MCF 10A (cell line): ENCODE measurements at regions not wholly inside any gene's neighbourhood (a gene's known extent, or its start where the extent isn't known, plus 50 kb on each side); places are given as distances from the start of the nearest gene placed in this dataset.
"Not testable (repeated sequence)": the region's sequence is repeated elsewhere in the genome, so short reads cannot be mapped to it uniquely, and the experiment has no call there.

ENCODE experiments used
- BruUV-seq: library from RNA; stranded (reverse); fragments of 400-500 nt; replicated peaks from 2 replicates; lab custom pipeline; 2021; lab: Mats Ljungman, UMichigan
- CTCF ChIA-PET: fragments of 300-600 bp; sonication (Branson Sonifier 250); formaldehyde crosslinking; extraction: SDS; loops from one replicate; lab custom pipeline; 2021; ENCODE audit warnings: antibody characterized with exemption, inconsistent platforms; lab: Yijun Ruan, JAX
- POLR2A ChIA-PET: fragments of 300-600, 350-650 bp; sonication (Branson Sonifier 250); formaldehyde crosslinking; extraction: SDS; loops from one replicate; lab custom pipeline; 2020; ENCODE audit warnings: antibody characterized with exemption, inconsistent platforms; lab: Yijun Ruan, JAX
- DNase-seq: peaks from one replicate; pipeline ENCODE4 v3.0.0-alpha.2; 2018; ENCODE audit not compliant: unreplicated experiment
- H3K27ac Mint-ChIP-seq: one replicate; pipeline ENCODE4 v1.8.0; 2022; ENCODE audit warnings: mild to moderate bottlenecking, low read depth, mixed read lengths; ENCODE audit not compliant: unreplicated experiment
- H3K27me3 Mint-ChIP-seq: one replicate; pipeline ENCODE4 v1.8.0; 2022; ENCODE audit warnings: mixed read lengths; ENCODE audit not compliant: insufficient read depth, unreplicated experiment
- H3K36me3 Mint-ChIP-seq: one replicate; pipeline ENCODE4 v1.8.0; 2022; ENCODE audit warnings: mild to moderate bottlenecking, moderate library complexity, mixed read lengths; ENCODE audit not compliant: insufficient read depth, unreplicated experiment
- H3K4me1 Mint-ChIP-seq: one replicate; pipeline ENCODE4 v1.8.0; 2022; ENCODE audit warnings: mixed read lengths; ENCODE audit not compliant: insufficient read depth, unreplicated experiment
- H3K4me3 Mint-ChIP-seq: one replicate; pipeline ENCODE4 v1.8.0; 2022; ENCODE audit warnings: mild to moderate bottlenecking, moderate library complexity, mixed read lengths; ENCODE audit not compliant: unreplicated experiment
- H3K9me3 Mint-ChIP-seq: one replicate; pipeline ENCODE4 v1.8.0; 2022; ENCODE audit warnings: mixed read lengths; ENCODE audit not compliant: unreplicated experiment
- CTCF ChIP-seq: fragments of 200-600 bp; IDR thresholded peaks from one replicate; pipeline ENCODE4 v1.8.0; 2022; ENCODE audit warnings: antibody characterized with exemption, mild to moderate bottlenecking; ENCODE audit not compliant: unreplicated experiment
- intact Hi-C: fragments of 100-400 bp; cut with micrococcal nuclease; formaldehyde crosslinking; loops from 2 replicates; pipeline ENCODE4 v1.14.1; 2022

- Mint-ChIP-seq H3K4me3 (no peak overlapping the region), H3K9me3 (peaks cover 23% of the 10 kb centered on the region), H3K36me3 (no peaks in the 10 kb centered on the region), H3K27me3 (no peaks in the 10 kb centered on the region), H3K4me1 (peaks cover 11% of the 10 kb centered on the region), H3K27ac (no peak overlapping the region)
- intact Hi-C loops, result no loop called here
- ChIA-PET POLR2A (no interaction called here), CTCF (no interaction called here)
- BruUV-seq, result no TSS peak
- TF ChIP-seq CTCF, result no peak
- DNase-seq, result no peak
Observed at GRCh38 chr2:8144131-8144631, 537.7 kb upstream of the ID2 start.

GRCh38 chr2:8144785-8145184, 537.1 kb upstream of the ID2 start:
- H3K36me3 Mint-ChIP-seq, result no peaks in the 10 kb centered on the region
- H3K4me1 Mint-ChIP-seq, result peaks cover 11% of the 10 kb centered on the region
- intact Hi-C loops, result no loop called here
- no peak overlapping the region for H3K27ac Mint-ChIP-seq
- H3K27me3 Mint-ChIP-seq, result no peaks in the 10 kb centered on the region
- TF ChIP-seq CTCF, result no peak
- H3K9me3 Mint-ChIP-seq, result peaks cover 19% of the 10 kb centered on the region
- no peak for DNase-seq
- BruUV-seq, result no TSS peak
- no peak overlapping the region for H3K4me3 Mint-ChIP-seq
- ChIA-PET POLR2A (no interaction called here), CTCF (no interaction called here)

GRCh38 chr2:8145375-8145774, 536.5 kb upstream of the ID2 start:
- Mint-ChIP-seq H3K9me3 (peaks cover 17% of the 10 kb centered on the region), H3K4me1 (peaks cover 11% of the 10 kb centered on the region)
- H3K4me3 Mint-ChIP-seq, H3K36me3 Mint-ChIP-seq, BruUV-seq, H3K27ac Mint-ChIP-seq, intact Hi-C loops, H3K27me3 Mint-ChIP-seq, DNase-seq, CTCF ChIA-PET: not testable (repeated sequence)
- POLR2A ChIA-PET, result interaction anchor here (0.7 kb wide), 1 partner anchor 158 kb away, joined by 3 read pairs; no protein-coding TSS in a partner anchor

- Mint-ChIP-seq H3K27me3 (no peaks in the 10 kb centered on the region), H3K4me3 (no peak overlapping the region), H3K4me1 (peaks cover 11% of the 10 kb centered on the region), H3K36me3 (peaks cover 5% of the 10 kb centered on the region), H3K9me3 (peaks cover 23% of the 10 kb centered on the region), H3K27ac (no peak overlapping the region)
- POLR2A ChIA-PET, result interaction anchor here (0.6 kb wide), 1 partner anchor 83 kb away, joined by 3 read pairs; no protein-coding TSS in a partner anchor
- BruUV-seq, result no TSS peak
- intact Hi-C loops, result no loop called here
- TF ChIP-seq CTCF, result no peak
- no peak for DNase-seq
- CTCF ChIA-PET, result no interaction called here
Observed at GRCh38 chr2:8146132-8147005, 535.5 kb upstream of the ID2 start.
